DOHH2 (cell line): ENCODE measurements at regions not wholly inside any gene's neighbourhood (a gene's known extent, or its start where the extent isn't known, plus 50 kb on each side); places are given as distances from the start of the nearest gene placed in this dataset.

Experiments
- H3F3A ChIP-seq: fragments of 200-600 bp; sonication (generic), shearing (Covaris generic); 2 replicates; pipeline ENCODE4 v1.6.0; 2016; ENCODE audit warnings: antibody characterized with exemption, mild to moderate bottlenecking; ENCODE audit not compliant: control insufficient read depth, insufficient read depth
- H3K27ac ChIP-seq: fragments of 200-600 bp; sonication (generic); 2 replicates; pipeline ENCODE4 v1.5.1; 2014; ENCODE audit warnings: low read depth, mild to moderate bottlenecking, low read length, moderate library complexity
- H3K27me3 ChIP-seq: fragments of 200-600 bp; sonication (generic); 2 replicates; pipeline ENCODE4 v1.6.1; 2014; ENCODE audit warnings: mild to moderate bottlenecking, low read length, mixed read lengths; ENCODE audit not compliant: control insufficient read depth
- H3K36me3 ChIP-seq: fragments of 200-600 bp; sonication (generic); 2 replicates; pipeline ENCODE4 v1.6.1; 2014; ENCODE audit warnings: mild to moderate bottlenecking, low read length, moderate library complexity, mixed read lengths; ENCODE audit not compliant: control insufficient read depth
- H3K4me1 ChIP-seq: fragments of 200-600 bp; sonication (generic); 2 replicates; pipeline ENCODE4 v1.6.1; 2014; ENCODE audit warnings: mild to moderate bottlenecking, low read length, mixed read lengths; ENCODE audit not compliant: control insufficient read depth
- H3K4me2 ChIP-seq: fragments of 200-600 bp; sonication (generic); 2 replicates; pipeline ENCODE4 v1.6.0; 2014; ENCODE audit warnings: mild to moderate bottlenecking, low read length, moderate library complexity
- H3K4me3 ChIP-seq: fragments of 200-600 bp; sonication (generic); 2 replicates; pipeline ENCODE4 v1.5.1; 2014; ENCODE audit warnings: mild to moderate bottlenecking, low read length, mixed read lengths
- H3K79me2 ChIP-seq: fragments of 200-600 bp; sonication (generic); 2 replicates; pipeline ENCODE4 v1.6.1; 2014; ENCODE audit warnings: mild to moderate bottlenecking, low read length, mixed read lengths; ENCODE audit not compliant: control insufficient read depth
- H3K9me2 ChIP-seq: fragments of 200-600 bp; sonication (generic); replicated peaks from 2 replicates; pipeline ENCODE4 v1.6.1; 2014; ENCODE audit warnings: mild to moderate bottlenecking, low read length, mixed read lengths; ENCODE audit not compliant: control insufficient read depth
- H3K9me3 ChIP-seq: fragments of 200-600 bp; sonication (generic); 2 replicates; pipeline ENCODE4 v1.6.1; 2014; ENCODE audit warnings: antibody characterized with exemption, low read length, mixed read lengths; ENCODE audit not compliant: control insufficient read depth, insufficient read depth
- H4K20me1 ChIP-seq: fragments of 200-600 bp; sonication (generic); 2 replicates; pipeline ENCODE4 v1.6.0; 2014; ENCODE audit warnings: low read depth, mild to moderate bottlenecking, antibody characterized with exemption, low read length, moderate library complexity; ENCODE audit not compliant: control insufficient read depth, insufficient read depth
- EZH2phosphoT487 ChIP-seq: fragments of 200-600 bp; sonication (generic); IDR thresholded peaks from 2 replicates; pipeline ENCODE4 v1.6.1; 2017; ENCODE audit warnings: borderline replicate concordance, mild to moderate bottlenecking, antibody characterized with exemption, low read length, moderate library complexity, mixed read lengths
- TF ChIP-seq, protein P1 (sequence below): fragments of 200-600 bp; sonication (generic); IDR thresholded peaks from one replicate; pipeline ENCODE4 v1.5.1; 2014; ENCODE audit warnings: antibody characterized with exemption, mild to moderate bottlenecking, low read depth, low read length; ENCODE audit not compliant: poor library complexity, severe bottlenecking

DNA sequence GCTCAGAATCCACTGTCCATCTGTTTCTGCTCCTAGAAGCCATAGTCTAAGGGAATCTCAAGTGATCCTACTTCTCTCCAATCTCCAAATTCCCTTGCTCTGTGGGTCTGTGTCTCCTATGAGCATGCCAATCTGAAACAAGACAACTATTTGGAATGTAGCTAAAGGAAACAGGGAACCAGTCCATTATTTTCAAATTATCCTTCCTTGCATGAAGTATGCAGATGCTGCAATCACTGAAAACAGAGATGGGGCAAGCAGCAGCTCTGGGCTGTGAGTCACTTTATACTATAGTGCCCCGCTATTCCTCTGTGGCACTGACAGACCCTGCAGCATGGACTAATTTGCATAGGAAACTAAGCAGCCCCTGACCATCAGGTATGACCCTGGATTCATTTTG, 76.9 kb upstream of the PRSS58 start:
- Histone ChIP-seq H3K27me3 (peaks cover 18% of the 10 kb centered on the region), H4K20me1 (no peaks in the 10 kb centered on the region), H3K4me2 (no peak overlapping the region), H3K36me3 (no peaks in the 10 kb centered on the region), H3K9me2 (no peaks in the 10 kb centered on the region), H3K79me2 (no peaks in the 10 kb centered on the region), H3K27ac (no peak overlapping the region), H3F3A (no peaks in the 10 kb centered on the region), H3K4me3 (no peak overlapping the region), H3K9me3 (no peaks in the 10 kb centered on the region), H3K4me1 (no peaks in the 10 kb centered on the region)
- no peak for TF ChIP-seq EZH2phosphoT487
- TF ChIP-seq, protein P1, sequence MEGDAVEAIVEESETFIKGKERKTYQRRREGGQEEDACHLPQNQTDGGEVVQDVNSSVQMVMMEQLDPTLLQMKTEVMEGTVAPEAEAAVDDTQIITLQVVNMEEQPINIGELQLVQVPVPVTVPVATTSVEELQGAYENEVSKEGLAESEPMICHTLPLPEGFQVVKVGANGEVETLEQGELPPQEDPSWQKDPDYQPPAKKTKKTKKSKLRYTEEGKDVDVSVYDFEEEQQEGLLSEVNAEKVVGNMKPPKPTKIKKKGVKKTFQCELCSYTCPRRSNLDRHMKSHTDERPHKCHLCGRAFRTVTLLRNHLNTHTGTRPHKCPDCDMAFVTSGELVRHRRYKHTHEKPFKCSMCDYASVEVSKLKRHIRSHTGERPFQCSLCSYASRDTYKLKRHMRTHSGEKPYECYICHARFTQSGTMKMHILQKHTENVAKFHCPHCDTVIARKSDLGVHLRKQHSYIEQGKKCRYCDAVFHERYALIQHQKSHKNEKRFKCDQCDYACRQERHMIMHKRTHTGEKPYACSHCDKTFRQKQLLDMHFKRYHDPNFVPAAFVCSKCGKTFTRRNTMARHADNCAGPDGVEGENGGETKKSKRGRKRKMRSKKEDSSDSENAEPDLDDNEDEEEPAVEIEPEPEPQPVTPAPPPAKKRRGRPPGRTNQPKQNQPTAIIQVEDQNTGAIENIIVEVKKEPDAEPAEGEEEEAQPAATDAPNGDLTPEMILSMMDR = no peak

DNA sequence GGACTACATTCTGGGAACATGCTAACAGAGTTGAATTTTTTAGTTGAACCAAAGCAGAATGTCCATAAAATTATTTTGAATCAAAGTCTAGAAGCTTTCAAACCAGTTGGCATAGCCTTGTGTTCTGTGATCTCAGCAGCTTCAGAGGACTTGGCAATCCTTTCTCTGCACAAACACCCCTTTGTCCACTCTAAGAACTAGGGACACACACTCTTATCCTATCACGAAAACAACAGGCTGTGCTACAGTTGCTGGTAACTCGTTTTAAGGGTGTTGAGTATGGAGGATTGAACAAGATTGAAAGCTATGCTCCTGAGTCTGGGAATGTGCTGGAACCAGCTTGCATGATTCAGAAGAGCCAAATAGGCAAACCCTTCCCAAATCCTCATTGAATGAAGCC, 76.4 kb upstream of the PRSS58 start:
- Histone ChIP-seq H3K4me2 (no peak overlapping the region), H3K79me2 (no peaks in the 10 kb centered on the region), H3K4me3 (no peak overlapping the region), H4K20me1 (no peaks in the 10 kb centered on the region), H3K4me1 (no peaks in the 10 kb centered on the region), H3K27ac (no peak overlapping the region), H3F3A (no peaks in the 10 kb centered on the region), H3K27me3 (peaks cover 18% of the 10 kb centered on the region), H3K36me3 (no peaks in the 10 kb centered on the region), H3K9me2 (no peaks in the 10 kb centered on the region), H3K9me3 (no peaks in the 10 kb centered on the region)
- no peak for TF ChIP-seq EZH2phosphoT487
- TF ChIP-seq, protein P1 = no peak

DNA sequence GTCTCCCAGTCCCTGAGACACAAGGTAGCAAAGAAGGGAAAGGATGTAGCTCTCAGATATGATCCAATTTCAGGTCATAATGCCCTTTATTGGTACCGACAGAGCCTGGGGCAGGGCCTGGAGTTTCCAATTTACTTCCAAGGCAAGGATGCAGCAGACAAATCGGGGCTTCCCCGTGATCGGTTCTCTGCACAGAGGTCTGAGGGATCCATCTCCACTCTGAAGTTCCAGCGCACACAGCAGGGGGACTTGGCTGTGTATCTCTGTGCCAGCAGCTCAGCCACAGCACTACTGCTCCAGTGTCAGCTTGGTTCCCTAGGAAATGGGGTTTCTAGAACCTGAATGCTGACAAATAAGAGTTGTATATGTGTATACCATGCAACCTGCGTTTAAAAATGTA, 74.6 kb upstream of the PRSS58 start:
- Histone ChIP-seq H3K4me3 (no peak overlapping the region), H3K79me2 (no peaks in the 10 kb centered on the region), H3K36me3 (no peaks in the 10 kb centered on the region), H3K27ac (no peak overlapping the region), H3K9me2 (no peaks in the 10 kb centered on the region), H4K20me1 (no peaks in the 10 kb centered on the region), H3K4me2 (no peak overlapping the region), H3K27me3 (peaks cover 17% of the 10 kb centered on the region), H3K4me1 (no peaks in the 10 kb centered on the region), H3K9me3 (no peaks in the 10 kb centered on the region), H3F3A (no peaks in the 10 kb centered on the region)
- TF ChIP-seq, protein P1 = no peak
- no peak for TF ChIP-seq EZH2phosphoT487

DNA sequence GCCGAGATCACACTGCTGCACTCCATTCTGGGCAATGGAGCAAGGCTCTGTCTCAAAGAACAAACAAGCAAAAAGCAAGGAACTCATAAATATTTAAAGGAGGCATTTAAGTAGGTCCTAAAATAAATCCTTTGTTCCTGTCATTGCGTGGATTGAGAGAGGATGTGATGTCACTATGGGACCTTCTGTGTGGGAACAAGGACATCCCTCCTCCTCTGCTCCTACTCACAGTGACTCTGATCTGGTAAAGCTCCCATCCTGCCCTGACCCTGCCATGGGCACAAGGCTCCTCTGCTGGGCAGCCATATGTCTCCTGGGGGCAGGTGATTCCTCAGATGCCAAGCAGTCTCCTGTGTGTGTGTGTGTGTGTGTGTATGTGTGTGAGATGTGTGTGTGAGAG, 74.1 kb upstream of the PRSS58 start:
- Histone ChIP-seq H3K27ac (no peak overlapping the region), H3K36me3 (no peaks in the 10 kb centered on the region), H3K4me1 (no peaks in the 10 kb centered on the region), H4K20me1 (no peaks in the 10 kb centered on the region), H3F3A (no peaks in the 10 kb centered on the region), H3K27me3 (peaks cover 12% of the 10 kb centered on the region), H3K9me3 (no peaks in the 10 kb centered on the region), H3K4me2 (no peak overlapping the region), H3K4me3 (no peak overlapping the region), H3K79me2 (no peaks in the 10 kb centered on the region), H3K9me2 (no peaks in the 10 kb centered on the region)
- TF ChIP-seq EZH2phosphoT487 = no peak
